IMR-90 (cell line): ENCODE measurements at regions not wholly inside any gene's neighbourhood (a gene's known extent, or its start where the extent isn't known, plus 50 kb on each side); places are given as distances from the start of the nearest gene placed in this dataset.

Experiments
- BHLHE40 ChIP-seq: fragments of 150-350 bp; IDR thresholded peaks from 2 replicates; pipeline ENCODE4 v1.6.1; 2016; ENCODE audit warnings: mild to moderate bottlenecking, low read depth, low read length
- CEBPB ChIP-seq: IDR thresholded peaks from 2 replicates; pipeline ENCODE4 v1.6.1; 2012; ENCODE audit warnings: low read depth, low read length, improper control_type of control experiment
- CHD1 ChIP-seq: IDR thresholded peaks from 2 replicates; pipeline ENCODE4 v1.6.1; 2012; ENCODE audit warnings: low read depth, low read length, improper control_type of control experiment
- CTCF ChIP-seq: conservative IDR thresholded peaks from 2 replicates; pipeline ENCODE4 v1.5.1; 2012; ENCODE audit warnings: mild to moderate bottlenecking, low read depth, low read length, improper control_type of control experiment
- ELK1 ChIP-seq: fragments of 150-350 bp; IDR thresholded peaks from 2 replicates; pipeline ENCODE4 v1.6.1; 2016; ENCODE audit warnings: low read depth, mild to moderate bottlenecking, low read length, moderate library complexity, borderline replicate concordance
- FOS ChIP-seq: fragments of 150-350 bp; IDR thresholded peaks from 2 replicates; pipeline ENCODE4 v1.6.1; 2016; ENCODE audit warnings: low read depth, low read length
- MAFK ChIP-seq: IDR thresholded peaks from 2 replicates; pipeline ENCODE4 v1.6.1; 2012; ENCODE audit warnings: low read depth, low read length, improper control_type of control experiment
- MAZ ChIP-seq: IDR thresholded peaks from 2 replicates; pipeline ENCODE4 v1.6.1; 2012; ENCODE audit warnings: low read depth, mild to moderate bottlenecking, low read length, improper control_type of control experiment, moderate library complexity, borderline replicate concordance
- MXI1 ChIP-seq: IDR thresholded peaks from 2 replicates; pipeline ENCODE4 v1.6.1; 2012; ENCODE audit warnings: low read depth, mild to moderate bottlenecking, low read length, moderate library complexity, borderline replicate concordance
- NFE2L2 ChIP-seq: fragments of 150-350 bp; IDR thresholded peaks from 2 replicates; pipeline ENCODE4 v1.6.1; 2016; ENCODE audit warnings: low read depth, mild to moderate bottlenecking, low read length
- POLR2A ChIP-seq: IDR thresholded peaks from 2 replicates; pipeline ENCODE4 v1.6.1; 2012; ENCODE audit warnings: mild to moderate bottlenecking, low read depth, low read length
- RAD21 ChIP-seq: IDR thresholded peaks from 2 replicates; pipeline ENCODE4 v1.6.1; 2012; ENCODE audit warnings: low read length, improper control_type of control experiment
- RFX5 ChIP-seq: IDR thresholded peaks from 2 replicates; pipeline ENCODE4 v1.8.0; 2012; ENCODE audit warnings: low read depth, mild to moderate bottlenecking, low read length, moderate library complexity
- USF2 ChIP-seq: fragments of 150-350 bp; IDR thresholded peaks from 2 replicates; pipeline ENCODE4 v1.6.1; 2017; ENCODE audit warnings: mild to moderate bottlenecking, antibody characterized with exemption, low read length, low read depth

- no peak for TF ChIP-seq NFE2L2
- no peak for TF ChIP-seq RFX5
- TF ChIP-seq CEBPB, result no peak
- TF ChIP-seq POLR2A, result no peak
- TF ChIP-seq CTCF, result no peak
- no peak for TF ChIP-seq RAD21
- no peak for TF ChIP-seq CHD1
- no peak for TF ChIP-seq MXI1
- TF ChIP-seq FOS, result no peak
- no peak for TF ChIP-seq MAFK
- TF ChIP-seq MAZ, result no peak
- TF ChIP-seq BHLHE40, result no peak
- no peak for TF ChIP-seq USF2
- no peak for TF ChIP-seq ELK1
Measured at GRCh38 chr11:130550984-130551383, 102.5 kb downstream of the ADAMTS15 start.
